GM12873 (cell line): ENCODE measurements at regions not wholly inside any gene's neighbourhood (a gene's known extent, or its start where the extent isn't known, plus 50 kb on each side); places are given as distances from the start of the nearest gene placed in this dataset.

Source experiments
- CTCF ChIP-seq: IDR thresholded peaks from 2 replicates; pipeline ENCODE4 v1.5.1; 2012; ENCODE audit warnings: low read depth, mild to moderate bottlenecking, moderate library complexity, low read length, control low read depth; ENCODE audit not compliant: insufficient read depth; ENCODE audit errors: missing control alignments

GRCh38 chr12:85606455-85606854 is 229.8 kb downstream of the RASSF9 start:
- no peak for TF ChIP-seq CTCF

GRCh38 chr12:85609778-85610177 is 226.4 kb downstream of the RASSF9 start:
- TF ChIP-seq CTCF = no peak

- TF ChIP-seq CTCF = no peak
These were observed 226.0 kb downstream of the RASSF9 start for GRCh38 chr12:85610194-85610593.

GRCh38 chr12:85616201-85616600 is 220.0 kb downstream of the RASSF9 start:
- TF ChIP-seq CTCF = no peak

GRCh38 chr12:85617307-85618091 is 218.7 kb downstream of the RASSF9 start:
- no peak for TF ChIP-seq CTCF

GRCh38 chr12:85621041-85621440 is 215.2 kb downstream of the RASSF9 start:
- no peak for TF ChIP-seq CTCF

GRCh38 chr12:85623763-85624162 is 212.4 kb downstream of the RASSF9 start:
- no peak for TF ChIP-seq CTCF
